Gastroesophageal sphincter (tissue), 4 donors: ENCODE measurements at regions not wholly inside any gene's neighbourhood (a gene's known extent, or its start where the extent isn't known, plus 50 kb on each side); places are given as distances from the start of the nearest gene placed in this dataset.

Experiments used
- ATAC-seq: fragments of 150-250 bp; one replicate; pipeline ENCODE4 v1.9.1; 2016; ENCODE audit warnings: mild to moderate bottlenecking, moderate library complexity
- H3K27ac ChIP-seq, 4 donors: fragments of 200-600 bp; sonication (generic) in 3 of 4; 1 replicate in 3 of 4; 2 replicates in 1 of 4; pipeline ENCODE4 v1.5.1; 2016 to 2019
- H3K27me3 ChIP-seq: fragments of 200-600 bp; sonication (generic); one replicate; pipeline ENCODE4 v1.5.1; 2019
- H3K36me3 ChIP-seq, 2 donors: fragments of 200-600 bp; sonication (generic); one replicate each; pipeline ENCODE4 v1.5.1; 2019; ENCODE audit warnings: control low read depth in 1 of 2
- H3K4me1 ChIP-seq, 3 donors: fragments of 200-600 bp; sonication (generic); 1 replicate in 2 of 3; 2 replicates in 1 of 3; pipeline ENCODE4 v1.5.1; 2016 to 2019; ENCODE audit warnings: control low read depth in 2 of 3
- H3K4me3 ChIP-seq, 2 donors: fragments of 200-600 bp; sonication (generic); one replicate each; pipeline ENCODE4 v1.5.1; 2019; ENCODE audit warnings: mild to moderate bottlenecking in 1 of 2, moderate library complexity in 1 of 2
- H3K9me3 ChIP-seq, 3 donors: fragments of 200-600 bp; sonication (generic); one replicate each; pipeline ENCODE4 v1.5.1; 2017 to 2019; ENCODE audit warnings: control low read depth in 2 of 3
- CTCF ChIP-seq, 4 experiments: fragments of 200-600 bp in 2 of 4; fragments of 450-650 bp in 2 of 4; sonication (generic) in 1 of 4; IDR thresholded peaks; one replicate each; pipeline ENCODE4 v1.5.1; 2017 to 2019; ENCODE audit warnings: antibody characterized with exemption in 4 of 4, mild to moderate bottlenecking in 2 of 4, moderate library complexity in 2 of 4
- EP300 ChIP-seq: sonication (generic); formaldehyde crosslinking; IDR thresholded peaks from one replicate; pipeline ENCODE4 v1.6.1; 2017; ENCODE audit warnings: antibody characterized with exemption, mild to moderate bottlenecking
- POLR2A ChIP-seq, 2 donors: fragments of 450-650 bp; IDR thresholded peaks; one replicate each; pipeline ENCODE4 v1.6.1; 2017; ENCODE audit warnings: antibody characterized with exemption in 2 of 2, mild to moderate bottlenecking in 2 of 2, moderate library complexity in 1 of 2
- POLR2AphosphoS5 ChIP-seq: sonication (generic); formaldehyde crosslinking; IDR thresholded peaks from one replicate; pipeline ENCODE4 v1.6.1; 2017; ENCODE audit warnings: antibody characterized with exemption
- WGBS, 2 donors: methylation state at CpG; one replicate each; pipeline ENCODE4 v1.1.5; 2018; ENCODE audit warnings: low coverage in 1 of 2; 5-methylcytosine and 5-hydroxymethylcytosine counted together

- TF ChIP-seq POLR2AphosphoS5 (no peak), EP300 (no peak), CTCF (IDR thresholded peaks at IDR 0.05) (no peak), POLR2A (IDR thresholded peaks at IDR 0.05) (no peak)
- no peak overlapping the region for H3K27ac ChIP-seq
- H3K4me3 ChIP-seq = no peak overlapping the region
- H3K27me3 ChIP-seq = no peaks in the 10 kb centered on the region
- H3K4me1 ChIP-seq = no peaks in the 10 kb centered on the region
- no peaks in the 10 kb centered on the region for H3K36me3 ChIP-seq
- ATAC-seq = no peak
- H3K9me3 ChIP-seq = no peaks in the 10 kb centered on the region
Measured at GRCh38 chr4:162988530-162988929, 178.2 kb downstream of the NAF1 start.

GRCh38 chr4:162985131-162985530, 181.6 kb downstream of the NAF1 start:
- Histone ChIP-seq H3K27me3 (no peaks in the 10 kb centered on the region), H3K4me1 (no peaks in the 10 kb centered on the region), H3K36me3 (no peaks in the 10 kb centered on the region), H3K27ac (no peak overlapping the region), H3K4me3 (no peak overlapping the region), H3K9me3 (no peaks in the 10 kb centered on the region)
- WGBS, 2 donors = 82 to 92% methylated on average over 4 to 7 of the region's 13 CpGs
- no peak for ATAC-seq
- no peak for TF ChIP-seq POLR2A (IDR thresholded peaks at IDR 0.05)
- TF ChIP-seq CTCF (IDR thresholded peaks at IDR 0.05) = no peak
- no peak for TF ChIP-seq EP300
- no peak for TF ChIP-seq POLR2AphosphoS5

GRCh38 chr4:162984621-162985020, 182.1 kb downstream of the NAF1 start:
- ATAC-seq = no peak
- no peaks in the 10 kb centered on the region for H3K4me1 ChIP-seq
- H3K36me3 ChIP-seq = no peaks in the 10 kb centered on the region
- no peak overlapping the region for H3K4me3 ChIP-seq
- H3K9me3 ChIP-seq = no peaks in the 10 kb centered on the region
- WGBS, 2 donors = 100% methylated on average over 4 of the region's 18 CpGs; no CpG with 5 or more reads in 1 of the 2 donors
- no peaks in the 10 kb centered on the region for H3K27me3 ChIP-seq
- TF ChIP-seq EP300 (no peak), POLR2A (IDR thresholded peaks at IDR 0.05) (no peak), POLR2AphosphoS5 (no peak), CTCF (IDR thresholded peaks at IDR 0.05) (no peak)
- H3K27ac ChIP-seq = no peak overlapping the region

GRCh38 chr4:162981823-162982222, 184.9 kb downstream of the NAF1 start:
- no peak for ATAC-seq
- H3K9me3 ChIP-seq = no peaks in the 10 kb centered on the region
- H3K36me3 ChIP-seq = no peaks in the 10 kb centered on the region
- no peaks in the 10 kb centered on the region for H3K4me1 ChIP-seq
- no peak overlapping the region for H3K4me3 ChIP-seq
- TF ChIP-seq EP300 = no peak
- TF ChIP-seq POLR2A (IDR thresholded peaks at IDR 0.05) = no peak
- TF ChIP-seq CTCF (IDR thresholded peaks at IDR 0.05) = no peak
- TF ChIP-seq POLR2AphosphoS5 = no peak
- no peak overlapping the region for H3K27ac ChIP-seq
- no peaks in the 10 kb centered on the region for H3K27me3 ChIP-seq
- 89 to 100% methylated on average over 1 to 2 of the region's 2 CpGs for WGBS, 2 donors

GRCh38 chr4:162978398-162978797, 188.3 kb downstream of the NAF1 start:
- 63 to 71% methylated on average over 2 of the region's 2 CpGs for WGBS, 2 donors
- no peak overlapping the region for H3K27ac ChIP-seq
- H3K9me3 ChIP-seq = no peaks in the 10 kb centered on the region
- H3K36me3 ChIP-seq = no peaks in the 10 kb centered on the region
- H3K27me3 ChIP-seq = no peaks in the 10 kb centered on the region
- no peak overlapping the region for H3K4me3 ChIP-seq
- no peak for ATAC-seq
- TF ChIP-seq POLR2A (IDR thresholded peaks at IDR 0.05) (no peak), EP300 (no peak), POLR2AphosphoS5 (no peak), CTCF (IDR thresholded peaks at IDR 0.05) (no peak)
- no peaks in the 10 kb centered on the region for H3K4me1 ChIP-seq
